ENCODE measurements at regions not wholly inside any gene's neighbourhood (a gene's known extent, or its start where the extent isn't known, plus 50 kb on each side); places are given as distances from the start of the nearest gene placed in this dataset.

- TF ChIP-seq, protein P1, sequence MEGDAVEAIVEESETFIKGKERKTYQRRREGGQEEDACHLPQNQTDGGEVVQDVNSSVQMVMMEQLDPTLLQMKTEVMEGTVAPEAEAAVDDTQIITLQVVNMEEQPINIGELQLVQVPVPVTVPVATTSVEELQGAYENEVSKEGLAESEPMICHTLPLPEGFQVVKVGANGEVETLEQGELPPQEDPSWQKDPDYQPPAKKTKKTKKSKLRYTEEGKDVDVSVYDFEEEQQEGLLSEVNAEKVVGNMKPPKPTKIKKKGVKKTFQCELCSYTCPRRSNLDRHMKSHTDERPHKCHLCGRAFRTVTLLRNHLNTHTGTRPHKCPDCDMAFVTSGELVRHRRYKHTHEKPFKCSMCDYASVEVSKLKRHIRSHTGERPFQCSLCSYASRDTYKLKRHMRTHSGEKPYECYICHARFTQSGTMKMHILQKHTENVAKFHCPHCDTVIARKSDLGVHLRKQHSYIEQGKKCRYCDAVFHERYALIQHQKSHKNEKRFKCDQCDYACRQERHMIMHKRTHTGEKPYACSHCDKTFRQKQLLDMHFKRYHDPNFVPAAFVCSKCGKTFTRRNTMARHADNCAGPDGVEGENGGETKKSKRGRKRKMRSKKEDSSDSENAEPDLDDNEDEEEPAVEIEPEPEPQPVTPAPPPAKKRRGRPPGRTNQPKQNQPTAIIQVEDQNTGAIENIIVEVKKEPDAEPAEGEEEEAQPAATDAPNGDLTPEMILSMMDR (IDR thresholded peaks at IDR 0.05) = no peak
- TF ChIP-seq POLR2A (IDR thresholded peaks at IDR 0.05) (no peak), EP300 (IDR thresholded peaks at IDR 0.05) (no peak)
Measured at GRCh38 chr10:117894339-117894738, 152.4 kb downstream of the RAB11FIP2 start.
